ENCODE measurements at regions not wholly inside any gene's neighbourhood (a gene's known extent, or its start where the extent isn't known, plus 50 kb on each side); places are given as distances from the start of the nearest gene placed in this dataset.

DNA sequence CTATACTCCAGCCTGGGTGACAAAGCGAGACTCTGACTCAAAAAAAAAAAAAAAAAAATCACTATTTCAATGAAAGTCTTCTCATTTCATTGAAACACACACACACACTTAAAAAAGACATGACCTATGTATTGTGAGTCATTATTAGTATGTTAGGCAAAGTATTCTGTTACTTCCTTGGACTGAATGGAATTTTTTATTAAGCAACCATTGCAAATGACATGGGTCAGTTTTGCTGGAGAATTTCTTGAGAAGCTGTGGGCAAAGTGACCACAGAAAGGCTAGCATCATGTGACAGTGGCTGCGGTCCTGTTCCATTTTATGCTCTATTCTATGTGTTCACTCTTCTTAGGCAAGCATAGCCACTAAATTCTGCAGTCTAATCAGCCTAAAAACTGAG is 695.7 kb downstream of the TDRD15 start:
- Histone ChIP-seq H3K27me3 (ENCODE audit: control insufficient read depth, insufficient read depth, low read length) (no peaks in the 10 kb centered on the region), H3K4me3 (ENCODE audit: low read depth, low read length) (no peak overlapping the region), H3K36me3 (ENCODE audit: control insufficient read depth, insufficient read depth, low read length) (no peaks in the 10 kb centered on the region)
- TF ChIP-seq, protein P1, sequence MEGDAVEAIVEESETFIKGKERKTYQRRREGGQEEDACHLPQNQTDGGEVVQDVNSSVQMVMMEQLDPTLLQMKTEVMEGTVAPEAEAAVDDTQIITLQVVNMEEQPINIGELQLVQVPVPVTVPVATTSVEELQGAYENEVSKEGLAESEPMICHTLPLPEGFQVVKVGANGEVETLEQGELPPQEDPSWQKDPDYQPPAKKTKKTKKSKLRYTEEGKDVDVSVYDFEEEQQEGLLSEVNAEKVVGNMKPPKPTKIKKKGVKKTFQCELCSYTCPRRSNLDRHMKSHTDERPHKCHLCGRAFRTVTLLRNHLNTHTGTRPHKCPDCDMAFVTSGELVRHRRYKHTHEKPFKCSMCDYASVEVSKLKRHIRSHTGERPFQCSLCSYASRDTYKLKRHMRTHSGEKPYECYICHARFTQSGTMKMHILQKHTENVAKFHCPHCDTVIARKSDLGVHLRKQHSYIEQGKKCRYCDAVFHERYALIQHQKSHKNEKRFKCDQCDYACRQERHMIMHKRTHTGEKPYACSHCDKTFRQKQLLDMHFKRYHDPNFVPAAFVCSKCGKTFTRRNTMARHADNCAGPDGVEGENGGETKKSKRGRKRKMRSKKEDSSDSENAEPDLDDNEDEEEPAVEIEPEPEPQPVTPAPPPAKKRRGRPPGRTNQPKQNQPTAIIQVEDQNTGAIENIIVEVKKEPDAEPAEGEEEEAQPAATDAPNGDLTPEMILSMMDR (IDR thresholded peaks at IDR 0.05; ENCODE audit: insufficient read depth, low read depth, low read length) = no peak
- ChIA-PET CTCF (no interaction called here), POLR2A (interaction anchor here (1.2 kb wide), 1 partner anchor 17 kb away, joined by 4 read pairs; no protein-coding TSS in a partner anchor)
- peak; percentile 57 for DNase-seq (ENCODE audit: low read depth)

DNA sequence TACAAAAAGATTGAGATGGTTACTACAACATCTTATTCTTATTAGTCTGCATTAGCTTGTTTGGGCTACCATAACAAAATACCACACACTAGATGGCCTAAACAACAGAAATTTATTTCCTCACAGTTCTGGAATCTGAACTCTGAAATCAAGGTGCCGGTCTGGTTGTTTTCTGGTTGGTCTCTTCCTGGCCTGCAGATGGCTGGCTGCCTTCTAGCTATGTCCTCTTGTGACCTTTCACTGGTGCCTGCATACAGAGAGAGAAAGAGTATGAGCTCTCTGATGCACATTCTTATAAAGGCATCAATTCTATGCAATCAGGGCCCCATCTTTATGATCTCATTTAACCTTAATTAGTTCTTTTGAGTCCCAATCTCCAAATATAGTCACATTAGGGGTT is 696.5 kb downstream of the TDRD15 start:
- ChIA-PET CTCF (interaction anchor here (1.5 kb wide), 1 partner anchor 167 kb away, joined by 5 read pairs; no protein-coding TSS in a partner anchor), POLR2A (interaction anchor here (1.2 kb wide), 1 partner anchor 16 kb away, joined by 4 read pairs; no protein-coding TSS in a partner anchor)
- no peaks in the 10 kb centered on the region for H3K36me3 ChIP-seq (ENCODE audit: control insufficient read depth, insufficient read depth, low read length)
- H3K4me3 ChIP-seq (ENCODE audit: low read depth, low read length) = no peak overlapping the region
- peak; percentile 43 for DNase-seq (ENCODE audit: low read depth)
- no peaks in the 10 kb centered on the region for H3K27me3 ChIP-seq (ENCODE audit: control insufficient read depth, insufficient read depth, low read length)
- TF ChIP-seq, protein P1 (IDR thresholded peaks at IDR 0.05; ENCODE audit: insufficient read depth, low read depth, low read length) = no peak

DNA sequence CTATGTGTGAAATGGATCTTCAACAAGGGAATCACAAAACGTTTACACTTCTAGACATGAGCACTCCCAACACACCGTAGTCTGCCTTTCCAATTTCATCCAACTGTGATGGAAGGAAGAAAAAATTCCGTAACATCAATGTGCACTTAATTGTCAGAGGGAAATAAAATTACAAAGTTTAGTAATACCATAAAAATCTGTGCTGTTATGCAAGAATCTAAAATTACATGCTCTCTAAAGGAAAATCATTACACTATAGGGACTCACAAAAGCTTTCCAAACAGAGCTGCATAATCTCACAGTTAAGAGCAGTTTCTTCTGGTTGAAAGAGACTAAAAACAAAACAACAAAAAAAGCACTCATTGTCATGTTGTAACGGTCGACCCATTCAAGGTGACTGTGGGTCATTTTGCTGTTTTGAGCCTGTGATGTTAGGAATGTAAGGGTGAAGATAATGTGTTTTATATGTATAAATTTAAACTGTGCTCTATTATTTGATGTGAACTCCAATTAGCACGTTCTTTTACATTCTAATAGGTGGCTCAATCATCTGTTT is 698.0 kb downstream of the TDRD15 start:
- H3K36me3 ChIP-seq (ENCODE audit: control insufficient read depth, insufficient read depth, low read length) = no peaks in the 10 kb centered on the region
- no peak overlapping the region for H3K4me3 ChIP-seq (ENCODE audit: low read depth, low read length)
- TF ChIP-seq, protein P1 (IDR thresholded peaks at IDR 0.05; ENCODE audit: insufficient read depth, low read depth, low read length) = no peak
- ChIA-PET POLR2A (interaction anchor here (0.5 to 1.5 kb wide), 6 partner anchors 15 to 1564 kb away, joined by 3 to 7 read pairs (median 3); no protein-coding TSS in a partner anchor), CTCF (interaction anchor here (0.6 to 1.5 kb wide), 3 partner anchors 46 to 1834 kb away, joined by 3 to 5 read pairs (median 3); no protein-coding TSS in a partner anchor)
- no peaks in the 10 kb centered on the region for H3K27me3 ChIP-seq (ENCODE audit: control insufficient read depth, insufficient read depth, low read length)
- peak; percentile 41 for DNase-seq (ENCODE audit: low read depth)

DNA sequence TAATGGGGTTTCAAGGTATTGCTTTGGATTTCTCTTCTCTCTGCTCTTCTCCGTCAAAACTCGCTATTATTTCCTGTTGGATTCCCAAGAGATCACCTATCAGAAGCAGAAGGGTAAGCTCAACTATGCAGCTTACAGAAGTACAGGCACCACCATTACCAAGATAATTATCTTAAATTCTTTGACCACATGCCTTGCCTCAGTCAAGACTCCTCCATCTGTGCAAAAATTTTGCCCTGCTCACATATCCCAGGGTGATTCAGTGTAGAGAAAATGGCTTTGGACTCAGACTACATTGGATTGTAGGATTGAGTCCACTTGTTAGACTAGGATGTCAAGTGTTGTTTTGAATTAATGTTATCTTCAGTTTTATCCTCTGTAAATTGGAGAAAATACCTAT is 698.7 kb downstream of the TDRD15 start:
- Histone ChIP-seq H3K4me3 (ENCODE audit: low read depth, low read length) (no peak overlapping the region), H3K36me3 (ENCODE audit: control insufficient read depth, insufficient read depth, low read length) (no peaks in the 10 kb centered on the region), H3K27me3 (ENCODE audit: control insufficient read depth, insufficient read depth, low read length) (no peaks in the 10 kb centered on the region)
- CTCF ChIA-PET = interaction anchor here (0.6 kb wide), 1 partner anchor 1833 kb away, joined by 3 read pairs; no protein-coding TSS in a partner anchor
- TF ChIP-seq, protein P1 (IDR thresholded peaks at IDR 0.05; ENCODE audit: insufficient read depth, low read depth, low read length) = no peak
- DNase-seq (ENCODE audit: low read depth) = no peak
- POLR2A ChIA-PET = interaction anchor here (0.6 to 1.5 kb wide), 3 partner anchors 14 to 171 kb away, joined by 3 to 7 read pairs (median 3); no protein-coding TSS in a partner anchor

DNA sequence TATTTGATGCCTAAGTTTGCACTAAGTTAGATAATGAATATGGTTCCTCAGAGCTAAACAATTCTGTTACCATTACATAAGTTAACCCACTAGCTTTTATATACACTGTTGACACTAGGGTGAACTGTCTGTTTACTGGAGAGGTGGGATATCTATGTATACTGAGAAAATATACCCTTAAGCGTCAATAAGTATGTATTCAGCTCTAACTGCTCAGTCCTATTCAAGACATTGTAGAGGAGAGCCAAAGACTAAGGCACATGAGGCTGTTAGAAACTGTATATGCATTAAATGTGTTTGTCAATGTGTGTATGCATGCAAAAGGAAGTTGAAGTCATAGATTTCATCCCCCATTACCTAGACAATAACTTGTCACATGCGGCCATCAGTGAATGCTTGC is 710.0 kb downstream of the TDRD15 start:
- TF ChIP-seq, protein P1 (IDR thresholded peaks at IDR 0.05; ENCODE audit: insufficient read depth, low read depth, low read length) = no peak
- Histone ChIP-seq H3K4me3 (ENCODE audit: low read depth, low read length) (no peak overlapping the region), H3K36me3 (ENCODE audit: control insufficient read depth, insufficient read depth, low read length) (no peaks in the 10 kb centered on the region), H3K27me3 (ENCODE audit: control insufficient read depth, insufficient read depth, low read length) (no peaks in the 10 kb centered on the region)
- ChIA-PET POLR2A (no interaction called here), CTCF (no interaction called here)
- no peak for DNase-seq (ENCODE audit: low read depth)

All from BJ (cell line).